ENCODE measurements at regions not wholly inside any gene's neighbourhood (a gene's known extent, or its start where the extent isn't known, plus 50 kb on each side); places are given as distances from the start of the nearest gene placed in this dataset.
"Not testable (repeated sequence)": the region's sequence is repeated elsewhere in the genome, so short reads cannot be mapped to it uniquely, and the experiment has no call there.

- no peaks in the 10 kb centered on the region for H3K4me1 ChIP-seq (ENCODE audit: insufficient read depth, low read length, poor library complexity, severe bottlenecking)
- H3K36me3 ChIP-seq (ENCODE audit: insufficient read depth, low read length, poor library complexity, severe bottlenecking) = no peaks in the 10 kb centered on the region
- H3K9me3 ChIP-seq (ENCODE audit: low read depth, low read length, poor library complexity, severe bottlenecking) = no peaks in the 10 kb centered on the region
- TF ChIP-seq EZH2 (IDR thresholded peaks at IDR 0.05; ENCODE audit: borderline replicate concordance, low read depth, low read length, poor library complexity, severe bottlenecking) (no peak), CTCF (conservative IDR thresholded peaks at IDR 0.05; ENCODE audit: low read depth, low read length) (no peak)
- no peak overlapping the region for H3K4me3 ChIP-seq (ENCODE audit: low read depth, low read length, poor library complexity, severe bottlenecking)
- H3K27ac ChIP-seq (ENCODE audit: low read depth, low read length, poor library complexity, severe bottlenecking) = no peak overlapping the region
- intact Hi-C loops (cut with micrococcal nuclease; ENCODE audit: unreplicated experiment) = no loop called here
- no peaks in the 10 kb centered on the region for H3K27me3 ChIP-seq (replicated peaks; ENCODE audit: insufficient read depth, low read depth, low read length, poor library complexity)
- BruUV-seq (replicated peaks) = no TSS peak
- ChIA-PET CTCF (no interaction called here), POLR2A (ENCODE audit: low non-redundant PET) (no interaction called here)
- no peak for DNase-seq (ENCODE audit: low spot score)
These were observed 309.7 kb downstream of the FRK start for GRCh38 chr6:115750946-115751345.

- intact Hi-C loops (cut with micrococcal nuclease; ENCODE audit: unreplicated experiment) = no loop called here
- TF ChIP-seq EZH2 (IDR thresholded peaks at IDR 0.05; ENCODE audit: borderline replicate concordance, low read depth, low read length, poor library complexity, severe bottlenecking) (no peak), CTCF (conservative IDR thresholded peaks at IDR 0.05; ENCODE audit: low read depth, low read length) (no peak)
- POLR2A ChIA-PET (ENCODE audit: low non-redundant PET) = no interaction called here
- H3K9me3 ChIP-seq (ENCODE audit: low read depth, low read length, poor library complexity, severe bottlenecking) = no peaks in the 10 kb centered on the region
- H3K36me3 ChIP-seq (ENCODE audit: insufficient read depth, low read length, poor library complexity, severe bottlenecking) = no peaks in the 10 kb centered on the region
- CTCF ChIA-PET = no interaction called here
- H3K27ac ChIP-seq (ENCODE audit: low read depth, low read length, poor library complexity, severe bottlenecking) = no peak overlapping the region
- no peaks in the 10 kb centered on the region for H3K27me3 ChIP-seq (replicated peaks; ENCODE audit: insufficient read depth, low read depth, low read length, poor library complexity)
- H3K4me3 ChIP-seq (ENCODE audit: low read depth, low read length, poor library complexity, severe bottlenecking) = no peak overlapping the region
- no peak for DNase-seq (ENCODE audit: low spot score)
- H3K4me1 ChIP-seq (ENCODE audit: insufficient read depth, low read length, poor library complexity, severe bottlenecking) = no peaks in the 10 kb centered on the region
- no TSS peak for BruUV-seq (replicated peaks)
These were observed 310.4 kb downstream of the FRK start for GRCh38 chr6:115750292-115750691.

GRCh38 chr6:115747719-115748118 is 313.0 kb downstream of the FRK start:
- DNase-seq (ENCODE audit: low spot score) = no peak
- Histone ChIP-seq H3K4me1 (ENCODE audit: insufficient read depth, low read length, poor library complexity, severe bottlenecking) (no peaks in the 10 kb centered on the region), H3K9me3 (ENCODE audit: low read depth, low read length, poor library complexity, severe bottlenecking) (no peaks in the 10 kb centered on the region), H3K36me3 (ENCODE audit: insufficient read depth, low read length, poor library complexity, severe bottlenecking) (no peaks in the 10 kb centered on the region), H3K27me3 (replicated peaks; ENCODE audit: insufficient read depth, low read depth, low read length, poor library complexity) (no peaks in the 10 kb centered on the region), H3K4me3 (ENCODE audit: low read depth, low read length, poor library complexity, severe bottlenecking) (no peak overlapping the region), H3K27ac (ENCODE audit: low read depth, low read length, poor library complexity, severe bottlenecking) (no peak overlapping the region)
- CTCF ChIA-PET = no interaction called here
- POLR2A ChIA-PET (ENCODE audit: low non-redundant PET) = interaction anchor here (0.7 kb wide), 1 partner anchor 181 kb away, joined by 3 read pairs; no protein-coding TSS in a partner anchor
- TF ChIP-seq EZH2 (IDR thresholded peaks at IDR 0.05; ENCODE audit: borderline replicate concordance, low read depth, low read length, poor library complexity, severe bottlenecking) (no peak), CTCF (conservative IDR thresholded peaks at IDR 0.05; ENCODE audit: low read depth, low read length) (no peak)
- BruUV-seq (replicated peaks) = no TSS peak
- intact Hi-C loops (cut with micrococcal nuclease; ENCODE audit: unreplicated experiment) = no loop called here

GRCh38 chr6:115746583-115746982 is 314.1 kb downstream of the FRK start:
- H3K4me3 ChIP-seq (ENCODE audit: low read depth, low read length, poor library complexity, severe bottlenecking); CTCF ChIA-PET; intact Hi-C loops (cut with micrococcal nuclease; ENCODE audit: unreplicated experiment); BruUV-seq (replicated peaks); DNase-seq (ENCODE audit: low spot score); H3K27me3 ChIP-seq (replicated peaks; ENCODE audit: insufficient read depth, low read depth, low read length, poor library complexity); H3K9me3 ChIP-seq (ENCODE audit: low read depth, low read length, poor library complexity, severe bottlenecking); H3K36me3 ChIP-seq (ENCODE audit: insufficient read depth, low read length, poor library complexity, severe bottlenecking); POLR2A ChIA-PET (ENCODE audit: low non-redundant PET); H3K4me1 ChIP-seq (ENCODE audit: insufficient read depth, low read length, poor library complexity, severe bottlenecking); H3K27ac ChIP-seq (ENCODE audit: low read depth, low read length, poor library complexity, severe bottlenecking): not testable (repeated sequence)

Measured in A673 (cell line).